T-cell (primary cell): ENCODE measurements at regions not wholly inside any gene's neighbourhood (a gene's known extent, or its start where the extent isn't known, plus 50 kb on each side); places are given as distances from the start of the nearest gene placed in this dataset.
A peak's percentile ranks its signal among the peaks of the same experiment; 100 is the strongest.

Experiments
- ATAC-seq, 4 experiments: fragments of 200-7000 bp in 3 of 4; fragments of 150-1000 bp in 1 of 4; cut with Tn5 transposase; replicated peaks in 1 of 4; 1 replicate in 3 of 4; 2 replicates in 1 of 4; pipeline ENCODE4 v1.10.0; 2021; ENCODE audit warnings: moderate library complexity in 3 of 4, mild to moderate bottlenecking in 2 of 4, moderate number of reproducible peaks in 1 of 4
- CTCF ChIA-PET, 2 donors: fragments of 300-600 bp; sonication (Branson Sonifier 250); formaldehyde crosslinking; loops; one replicate each; lab custom pipeline; 2022; ENCODE audit warnings: antibody characterized with exemption in 2 of 2; lab: Charles Lee
- POLR2A ChIA-PET, 2 donors: fragments of 300-600 bp; sonication (Branson Sonifier 250); formaldehyde crosslinking; loops; one replicate each; lab custom pipeline; 2022; ENCODE audit warnings: antibody characterized with exemption in 2 of 2; lab: Charles Lee
- DNase-seq, 35 experiments: peaks; one replicate each; pipeline versions ENCODE4 v3.0.0 to v3.0.0-alpha.2; 2013 to 2023
- H3K27ac ChIP-seq: one replicate; pipeline ENCODE4 v1.5.1; 2013; ENCODE audit warnings: low read length
- H3K27me3 ChIP-seq, 2 experiments: replicated peaks in 1 of 2; 1 replicate in 1 of 2; 2 replicates in 1 of 2; pipeline versions ENCODE4 v1.6.1 to v1.7.0; 2013; ENCODE audit warnings: low read length in 1 of 2, mixed read lengths in 1 of 2; ENCODE audit not compliant: control insufficient read depth in 2 of 2, insufficient read depth in 2 of 2; ENCODE audit errors: extremely low read depth in 1 of 2
- H3K36me3 ChIP-seq, 2 donors: 1 replicate in 1 of 2; 2 replicates in 1 of 2; pipeline versions ENCODE4 v1.6.1 to v1.7.0; 2013; ENCODE audit warnings: low read length in 1 of 2; ENCODE audit not compliant: control insufficient read depth in 2 of 2, insufficient read depth in 1 of 2; ENCODE audit errors: extremely low read depth in 1 of 2
- H3K4me1 ChIP-seq, 2 experiments: 1 replicate in 1 of 2; 2 replicates in 1 of 2; pipeline versions ENCODE4 v1.6.1 to v1.7.0; 2013; ENCODE audit warnings: low read length in 2 of 2, mixed read lengths in 1 of 2; ENCODE audit not compliant: insufficient read depth in 2 of 2, control insufficient read depth in 1 of 2; ENCODE audit errors: extremely low read depth in 1 of 2
- H3K4me3 ChIP-seq, 2 donors: 1 replicate in 1 of 2; 2 replicates in 1 of 2; pipeline versions ENCODE4 v1.5.1 to v1.7.0; 2013; ENCODE audit warnings: mild to moderate bottlenecking in 2 of 2, low read length in 1 of 2, moderate library complexity in 1 of 2; ENCODE audit not compliant: control insufficient read depth in 1 of 2; ENCODE audit errors: extremely low read depth in 1 of 2
- H3K9me3 ChIP-seq: 2 replicates; pipeline ENCODE4 v1.7.0; 2013
- H3K27ac Mint-ChIP-seq, 2 donors: one replicate each; pipeline ENCODE4 v1.8.0; 2020 to 2021; ENCODE audit warnings: mild to moderate bottlenecking in 2 of 2, mixed read lengths in 2 of 2
- H3K27me3 Mint-ChIP-seq, 2 donors: one replicate each; pipeline ENCODE4 v1.8.0; 2021 to 2022; ENCODE audit warnings: mixed read lengths in 2 of 2
- H3K36me3 Mint-ChIP-seq: one replicate; pipeline ENCODE4 v1.8.0; 2021; ENCODE audit warnings: mixed read lengths
- H3K4me1 Mint-ChIP-seq, 3 donors: one replicate each; pipeline ENCODE4 v1.8.0; 2020 to 2022; ENCODE audit warnings: mixed read lengths in 3 of 3, mild to moderate bottlenecking in 1 of 3
- H3K4me3 Mint-ChIP-seq, 3 donors: one replicate each; pipeline ENCODE4 v1.8.0; 2020 to 2022; ENCODE audit warnings: mild to moderate bottlenecking in 3 of 3, mixed read lengths in 3 of 3, moderate library complexity in 3 of 3
- H3K9me3 Mint-ChIP-seq, 3 donors: one replicate each; pipeline ENCODE4 v1.8.0; 2020 to 2022; ENCODE audit warnings: mixed read lengths in 3 of 3
- WGBS: methylation state at CpG from one replicate; pipeline ENCODE4 v1.1.5; 2013; ENCODE audit warnings: missing lambda C conversion rate; ENCODE audit not compliant: insufficient coverage; 5-methylcytosine and 5-hydroxymethylcytosine counted together

DNA sequence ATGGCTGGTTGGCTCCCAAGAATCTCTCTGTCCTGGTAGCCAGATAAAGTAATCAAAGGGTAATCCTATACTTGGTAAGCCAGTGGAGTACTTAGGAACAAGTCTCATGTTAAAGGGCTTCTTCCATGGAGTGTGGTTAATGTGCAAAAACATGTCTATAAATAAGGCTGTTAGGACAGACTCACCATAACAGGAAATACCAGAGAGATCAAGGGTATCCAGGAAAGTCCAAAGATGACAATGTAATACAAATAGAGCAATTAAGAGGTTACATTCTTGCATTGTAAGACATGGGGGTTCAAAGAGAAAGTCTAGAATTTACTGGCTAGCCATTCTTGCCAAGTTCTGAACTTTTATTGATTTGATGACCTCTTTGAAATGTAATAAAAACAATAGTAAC is 61.9 kb upstream of the ZCCHC13 start:
- Mint-ChIP-seq H3K27ac (peak overlapping the region; percentile 35 to 52), H3K4me3 (no peak overlapping the region), H3K27me3 (peaks cover 0 to 8% of the 10 kb centered on the region in 2 donors), H3K4me1 (peaks cover 5 to 13% (median 11%) of the 10 kb centered on the region in 3 donors), H3K36me3 (peaks cover 31% of the 10 kb centered on the region), H3K9me3 (no peaks in the 10 kb centered on the region)
- no peak overlapping the region for H3K4me3 ChIP-seq
- H3K9me3 ChIP-seq = no peaks in the 10 kb centered on the region
- CTCF ChIA-PET = no interaction called here
- no peaks in the 10 kb centered on the region for H3K27me3 ChIP-seq
- no peak for DNase-seq
- H3K36me3 ChIP-seq = peaks cover 0 to 23% of the 10 kb centered on the region in 2 donors
- ATAC-seq = no peak
- H3K4me1 ChIP-seq = no peaks in the 10 kb centered on the region
- no peak overlapping the region for H3K27ac ChIP-seq
- POLR2A ChIA-PET = no interaction called here

GRCh38 chrX:74238771-74239170 is 65.2 kb upstream of the ZCCHC13 start:
- DNase-seq (no peak), ATAC-seq (no peak)
- Histone ChIP-seq H3K27ac (no peak overlapping the region), H3K9me3 (no peaks in the 10 kb centered on the region), H3K36me3 (peaks cover 0 to 23% of the 10 kb centered on the region in 2 donors), H3K4me3 (no peak overlapping the region), H3K4me1 (no peaks in the 10 kb centered on the region), H3K27me3 (no peaks in the 10 kb centered on the region)
- no CpG with 5 or more reads among the region's 1 CpG for WGBS
- Mint-ChIP-seq H3K27ac (no peak overlapping the region), H3K27me3 (peaks cover 0 to 4% of the 10 kb centered on the region in 2 donors), H3K36me3 (peaks cover 24% of the 10 kb centered on the region), H3K4me1 (peaks cover 5 to 13% (median 10%) of the 10 kb centered on the region in 3 donors), H3K9me3 (no peaks in the 10 kb centered on the region), H3K4me3 (no peak overlapping the region)
- ChIA-PET CTCF (interaction anchor here (0.5 to 0.6 kb wide), 3 partner anchors 17 to 1945 kb away, joined by 3 to 6 read pairs (median 6); no protein-coding TSS in a partner anchor), POLR2A (interaction anchor here in 1 of 2 donors (0.6 kb wide), 1 partner anchor 11 kb away, joined by 5 read pairs; no protein-coding TSS in a partner anchor)

DNA sequence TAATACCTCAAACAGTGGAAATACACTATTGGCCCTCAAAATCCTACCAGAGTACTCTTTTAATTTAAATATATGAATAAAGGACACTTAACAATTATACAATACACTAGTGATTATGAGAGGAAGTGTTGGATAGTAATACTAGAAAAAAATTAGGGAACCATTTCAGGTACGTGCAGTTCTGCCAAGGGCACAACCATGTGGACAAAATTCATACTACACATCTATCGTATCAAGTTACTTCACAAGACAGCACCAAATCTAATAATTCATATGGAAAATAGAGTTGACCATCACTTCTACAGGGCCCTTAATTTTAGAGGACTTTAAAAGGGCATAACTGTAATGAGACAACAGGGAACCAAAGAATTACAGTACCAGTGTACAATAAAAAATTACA is 69.2 kb upstream of the ZCCHC13 start:
- H3K27ac ChIP-seq = no peak overlapping the region
- H3K4me3 Mint-ChIP-seq = no peak overlapping the region
- peaks cover 0 to 5% of the 10 kb centered on the region in 2 donors for H3K36me3 ChIP-seq
- ChIA-PET CTCF (no interaction called here), POLR2A (no interaction called here)
- H3K27me3 ChIP-seq = no peaks in the 10 kb centered on the region
- ATAC-seq = no peak
- peaks cover 8% of the 10 kb centered on the region for H3K36me3 Mint-ChIP-seq
- H3K9me3 Mint-ChIP-seq = no peaks in the 10 kb centered on the region
- no peak overlapping the region for H3K27ac Mint-ChIP-seq
- no CpG with 5 or more reads among the region's 2 CpGs for WGBS
- H3K27me3 Mint-ChIP-seq = no peaks in the 10 kb centered on the region
- no peak for DNase-seq
- no peaks in the 10 kb centered on the region for H3K9me3 ChIP-seq
- peaks cover under 1 to 4% (median 2%) of the 10 kb centered on the region in 3 donors for H3K4me1 Mint-ChIP-seq
- no peak overlapping the region for H3K4me3 ChIP-seq
- no peaks in the 10 kb centered on the region for H3K4me1 ChIP-seq

GRCh38 chrX:74232859-74233258 is 71.1 kb upstream of the ZCCHC13 start:
- Histone ChIP-seq H3K4me1 (no peaks in the 10 kb centered on the region), H3K36me3 (no peaks in the 10 kb centered on the region), H3K4me3 (no peak overlapping the region), H3K9me3 (no peaks in the 10 kb centered on the region), H3K27ac (no peak overlapping the region), H3K27me3 (no peaks in the 10 kb centered on the region)
- POLR2A ChIA-PET = interaction anchor here in 1 of 2 donors (0.8 kb wide), 1 partner anchor 11 kb away, joined by 4 read pairs; no protein-coding TSS in a partner anchor
- no peaks in the 10 kb centered on the region for H3K9me3 Mint-ChIP-seq
- no peak for ATAC-seq
- H3K27ac Mint-ChIP-seq = no peak overlapping the region
- CTCF ChIA-PET = interaction anchor here in 1 of 2 donors (0.7 kb wide), 1 partner anchor 9 kb away, joined by 5 read pairs; no protein-coding TSS in a partner anchor
- H3K4me3 Mint-ChIP-seq = no peak overlapping the region
- peak in 2 of 35 experiments; percentile 0 to 1 for DNase-seq
- peaks cover 0 to 4% (median 2%) of the 10 kb centered on the region in 3 donors for H3K4me1 Mint-ChIP-seq
- peaks cover 0 to 3% of the 10 kb centered on the region in 2 donors for H3K27me3 Mint-ChIP-seq
- peaks cover 3% of the 10 kb centered on the region for H3K36me3 Mint-ChIP-seq
- WGBS = no CpG with 5 or more reads among the region's 3 CpGs

- ChIA-PET POLR2A (no interaction called here), CTCF (no interaction called here)
- peaks cover 5% of the 10 kb centered on the region for H3K36me3 Mint-ChIP-seq
- no CpG with 5 or more reads among the region's 5 CpGs for WGBS
- no peak for DNase-seq
- Histone ChIP-seq H3K27ac (no peak overlapping the region), H3K36me3 (no peaks in the 10 kb centered on the region), H3K4me3 (no peak overlapping the region), H3K4me1 (no peaks in the 10 kb centered on the region), H3K9me3 (no peaks in the 10 kb centered on the region), H3K27me3 (no peaks in the 10 kb centered on the region)
- no peaks in the 10 kb centered on the region for H3K9me3 Mint-ChIP-seq
- H3K27me3 Mint-ChIP-seq = peaks cover 0 to 3% of the 10 kb centered on the region in 2 donors
- no peak overlapping the region for H3K27ac Mint-ChIP-seq
- peaks cover 0 to 4% (median 2%) of the 10 kb centered on the region in 3 donors for H3K4me1 Mint-ChIP-seq
- ATAC-seq = no peak
- H3K4me3 Mint-ChIP-seq = no peak overlapping the region
Observed at GRCh38 chrX:74231625-74232024, 72.4 kb upstream of the ZCCHC13 start.

DNA sequence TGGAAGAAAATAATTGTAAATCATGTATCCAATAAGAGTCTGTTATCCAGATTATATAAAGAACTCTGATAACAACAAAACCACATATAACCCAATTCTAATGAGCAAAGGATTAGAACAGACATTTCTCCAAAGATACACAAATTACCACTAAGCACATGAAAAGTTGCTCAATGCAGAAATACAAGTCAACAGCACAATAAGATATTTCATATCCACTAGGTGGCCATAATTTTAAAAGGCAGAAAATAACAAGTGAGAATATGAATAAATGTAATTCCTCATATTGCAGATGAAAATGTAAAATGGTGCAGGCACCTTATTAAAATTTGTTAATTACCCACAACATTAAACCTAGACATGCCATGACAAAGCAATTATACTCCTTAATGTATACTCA is 73.9 kb upstream of the ZCCHC13 start:
- DNase-seq = no peak
- H3K27ac Mint-ChIP-seq = no peak overlapping the region
- H3K4me1 Mint-ChIP-seq = peaks cover 0 to 4% (median 2%) of the 10 kb centered on the region in 3 donors
- POLR2A ChIA-PET = no interaction called here
- CTCF ChIA-PET = no interaction called here
- H3K9me3 Mint-ChIP-seq = no peaks in the 10 kb centered on the region
- Histone ChIP-seq H3K36me3 (no peaks in the 10 kb centered on the region), H3K27me3 (no peaks in the 10 kb centered on the region), H3K9me3 (no peaks in the 10 kb centered on the region), H3K4me3 (no peak overlapping the region), H3K4me1 (no peaks in the 10 kb centered on the region), H3K27ac (no peak overlapping the region)
- no peak overlapping the region for H3K4me3 Mint-ChIP-seq
- H3K36me3 Mint-ChIP-seq = peaks cover 15% of the 10 kb centered on the region
- ATAC-seq = no peak
- H3K27me3 Mint-ChIP-seq = peaks cover 0 to 3% of the 10 kb centered on the region in 2 donors
